Progenitor cell of endocrine pancreas (in vitro differentiated cells): ENCODE measurements at regions not wholly inside any gene's neighbourhood (a gene's known extent, or its start where the extent isn't known, plus 50 kb on each side); places are given as distances from the start of the nearest gene placed in this dataset.

ENCODE experiments used
- DNase-seq: peaks from one replicate; pipeline ENCODE4 v3.0.0; 2021; ENCODE audit warnings: low spot score; ENCODE audit not compliant: unreplicated experiment
- H3K27ac Mint-ChIP-seq: 2 replicates; pipeline ENCODE4 v1.8.0; 2021; ENCODE audit warnings: mild to moderate bottlenecking, moderate library complexity, mixed read lengths
- H3K27me3 Mint-ChIP-seq: 2 replicates; pipeline ENCODE4 v1.8.0; 2021; ENCODE audit warnings: mixed read lengths
- H3K36me3 Mint-ChIP-seq: 2 replicates; pipeline ENCODE4 v1.8.0; 2022; ENCODE audit warnings: mixed read lengths; ENCODE audit not compliant: insufficient read depth
- H3K4me1 Mint-ChIP-seq: 2 replicates; pipeline ENCODE4 v1.8.0; 2021; ENCODE audit warnings: low read depth, mixed read lengths
- H3K4me3 Mint-ChIP-seq: 2 replicates; pipeline ENCODE4 v1.8.0; 2021; ENCODE audit warnings: low read depth, mild to moderate bottlenecking, moderate library complexity, mixed read lengths
- H3K9me3 Mint-ChIP-seq: 2 replicates; pipeline ENCODE4 v1.8.0; 2021; ENCODE audit warnings: low read depth, mixed read lengths
- CTCF ChIP-seq: fragments of 200-600 bp; sonication (generic); IDR thresholded peaks from one replicate; pipeline ENCODE4 v1.5.0; 2021; ENCODE audit warnings: antibody characterized with exemption, mild to moderate bottlenecking; ENCODE audit not compliant: unreplicated experiment

DNA sequence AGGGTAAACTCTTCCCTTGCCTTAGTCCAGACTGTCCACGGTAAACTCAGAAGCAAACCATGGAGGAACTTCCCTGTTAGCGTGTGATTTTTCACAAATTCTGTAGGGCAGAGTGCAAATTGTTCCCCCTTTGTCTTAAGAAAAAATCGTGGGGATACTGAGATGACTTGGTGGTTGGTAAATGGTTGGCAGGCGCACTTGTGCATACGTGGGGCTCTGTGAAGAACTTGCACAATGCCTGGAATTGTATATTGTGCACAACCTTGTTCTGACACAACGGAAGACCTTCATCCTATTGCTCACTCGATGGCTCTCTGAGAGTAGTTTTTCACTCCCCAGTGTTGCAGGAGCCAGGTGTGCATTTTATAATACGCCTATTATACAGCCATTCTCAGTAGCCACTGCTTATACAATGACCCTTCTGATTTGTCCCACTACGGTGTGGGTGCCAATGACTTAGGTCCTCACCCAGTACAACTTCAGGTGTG, 150.0 kb downstream of the SPRY1 start:
- DNase-seq: no peak
- peaks cover 2% of the 10 kb centered on the region for H3K36me3 Mint-ChIP-seq
- H3K9me3 Mint-ChIP-seq: peaks cover 2% of the 10 kb centered on the region
- peaks cover 38% of the 10 kb centered on the region for H3K4me1 Mint-ChIP-seq
- peak overlapping the region; percentile 97 for H3K27ac Mint-ChIP-seq
- no peaks in the 10 kb centered on the region for H3K27me3 Mint-ChIP-seq
- TF ChIP-seq CTCF: no peak
- H3K4me3 Mint-ChIP-seq: peak overlapping the region; percentile 73

- peak; percentile 56 for DNase-seq
- Mint-ChIP-seq H3K4me1 (peaks cover 38% of the 10 kb centered on the region), H3K4me3 (peak overlapping the region; percentile 73), H3K36me3 (peaks cover 2% of the 10 kb centered on the region), H3K27ac (peak overlapping the region; percentile 97), H3K9me3 (peaks cover 2% of the 10 kb centered on the region), H3K27me3 (no peaks in the 10 kb centered on the region)
- TF ChIP-seq CTCF: no peak
Measured at GRCh38 chr4:123547216-123548165, 150.9 kb downstream of the SPRY1 start.

- Mint-ChIP-seq H3K4me1 (peaks cover 38% of the 10 kb centered on the region), H3K27me3 (no peaks in the 10 kb centered on the region), H3K9me3 (peaks cover 2% of the 10 kb centered on the region), H3K36me3 (peaks cover 2% of the 10 kb centered on the region), H3K27ac (peak overlapping the region; percentile 95), H3K4me3 (no peak overlapping the region)
- no peak for DNase-seq
- no peak for TF ChIP-seq CTCF
Measured at GRCh38 chr4:123553279-123553678, 156.7 kb downstream of the SPRY1 start.

- Mint-ChIP-seq H3K4me3 (peak overlapping the region; percentile 4), H3K27me3 (no peaks in the 10 kb centered on the region), H3K27ac (peak overlapping the region; percentile 95), H3K36me3 (peaks cover 2% of the 10 kb centered on the region), H3K4me1 (peaks cover 36% of the 10 kb centered on the region), H3K9me3 (peaks cover 2% of the 10 kb centered on the region)
- no peak for DNase-seq
- peak; percentile 6 for TF ChIP-seq CTCF
Measured at GRCh38 chr4:123553733-123554637, 157.4 kb downstream of the SPRY1 start.

DNA sequence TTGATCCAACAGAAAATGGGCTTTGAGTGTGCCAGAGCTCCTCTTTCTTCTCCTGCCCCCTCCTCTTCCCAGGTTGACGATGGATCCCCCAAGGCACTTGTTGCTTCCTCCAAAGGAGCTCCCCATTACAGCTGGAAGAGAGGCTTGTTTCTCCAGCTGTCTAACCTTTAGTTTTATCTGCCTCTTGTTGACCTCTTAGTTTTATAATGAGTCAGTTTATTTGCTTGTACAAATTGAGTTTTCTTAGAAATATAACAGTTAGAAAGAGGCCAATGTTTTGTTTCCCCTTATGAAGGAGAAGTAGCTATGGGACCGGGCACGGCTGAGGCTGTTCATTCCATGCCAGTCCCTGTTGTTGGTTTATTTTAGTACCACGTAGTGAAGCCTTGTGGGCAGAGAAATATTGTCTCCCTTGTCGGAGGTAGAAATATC, 158.2 kb downstream of the SPRY1 start:
- Mint-ChIP-seq H3K27me3 (no peaks in the 10 kb centered on the region), H3K4me3 (no peak overlapping the region), H3K4me1 (peaks cover 40% of the 10 kb centered on the region), H3K27ac (peak overlapping the region; percentile 95), H3K9me3 (peaks cover under 1% of the 10 kb centered on the region), H3K36me3 (peaks cover under 1% of the 10 kb centered on the region)
- DNase-seq: no peak
- no peak for TF ChIP-seq CTCF
